Upper lobe of left lung (tissue), 6 donors: ENCODE measurements at regions not wholly inside any gene's neighbourhood (a gene's known extent, or its start where the extent isn't known, plus 50 kb on each side); places are given as distances from the start of the nearest gene placed in this dataset.

Experiments used
- ATAC-seq, 2 donors: fragments of 200-7000 bp; cut with Tn5 transposase; one replicate each; pipeline ENCODE4 v1.9.1; 2022; ENCODE audit warnings: mild to moderate bottlenecking in 2 of 2, moderate library complexity in 2 of 2; ENCODE audit not compliant: low FRiP score in 2 of 2
- DNase-seq, 2 donors: peaks; one replicate each; pipeline ENCODE4 v3.0.0-alpha.2; 2019 to 2020
- H3K27ac ChIP-seq, 4 donors: fragments of 200-600 bp; sonication (generic); one replicate each; pipeline ENCODE4 v1.5.1; 2016 to 2019
- H3K27me3 ChIP-seq, 4 donors: fragments of 200-600 bp; sonication (generic); one replicate each; pipeline ENCODE4 v1.5.1; 2017 to 2019
- H3K36me3 ChIP-seq, 4 donors: fragments of 200-600 bp; sonication (generic); one replicate each; pipeline ENCODE4 v1.5.1; 2016 to 2019
- H3K4me1 ChIP-seq, 4 donors: fragments of 200-600 bp; sonication (generic); one replicate each; pipeline ENCODE4 v1.5.1; 2018 to 2019
- H3K4me3 ChIP-seq, 4 donors: fragments of 200-600 bp; sonication (generic); one replicate each; pipeline ENCODE4 v1.5.1; 2017 to 2019; ENCODE audit warnings: mild to moderate bottlenecking in 2 of 4, moderate library complexity in 1 of 4
- H3K9me3 ChIP-seq, 4 donors: fragments of 200-600 bp; sonication (generic); one replicate each; pipeline ENCODE4 v1.5.1; 2018 to 2019
- CTCF ChIP-seq, 6 experiments: fragments of 450-650 bp in 4 of 6; fragments of 200-600 bp in 2 of 6; sonication (generic) in 2 of 6; IDR thresholded peaks; one replicate each; pipeline ENCODE4 v1.5.1; 2016 to 2019; ENCODE audit warnings: antibody characterized with exemption in 6 of 6
- EP300 ChIP-seq, 4 donors: sonication (generic); formaldehyde crosslinking; IDR thresholded peaks; one replicate each; pipeline ENCODE4 v1.5.1; 2017; ENCODE audit warnings: antibody characterized with exemption in 4 of 4, control low read depth in 2 of 4
- POLR2A ChIP-seq, 4 donors: fragments of 450-650 bp; IDR thresholded peaks; one replicate each; pipeline ENCODE4 v1.5.1; 2016 to 2017; ENCODE audit warnings: antibody characterized with exemption in 4 of 4, mild to moderate bottlenecking in 2 of 4
- POLR2AphosphoS5 ChIP-seq, 2 donors: sonication (generic); formaldehyde crosslinking; IDR thresholded peaks; one replicate each; pipeline ENCODE4 v1.5.1; 2017; ENCODE audit warnings: antibody characterized with exemption in 2 of 2
- WGBS, 2 donors: methylation state at CpG; one replicate each; pipeline ENCODE4 v1.1.5; 2017 to 2018; 5-methylcytosine and 5-hydroxymethylcytosine counted together
- donor health status: DM: no; HTN: no; CAD: no; lungs with moderate emphysema.
- donor health status: DM: no; HTN: yes; CAD: no; lungs with severe emphysema.

- no peaks in the 10 kb centered on the region for H3K9me3 ChIP-seq
- no peaks in the 10 kb centered on the region for H3K36me3 ChIP-seq
- WGBS, 2 donors, result 12 to 13% methylated on average over 2 of the region's 2 CpGs
- H3K27ac ChIP-seq, result no peak overlapping the region
- TF ChIP-seq CTCF (IDR thresholded peaks at IDR 0.05) (peak in 5 of 6 experiments; percentile 23 to 65 (median 49)), POLR2AphosphoS5 (IDR thresholded peaks at IDR 0.05) (no peak)
- no peaks in the 10 kb centered on the region for H3K27me3 ChIP-seq
- DNase-seq, result no peak
- ATAC-seq, result no peak
- H3K4me3 ChIP-seq, result no peak overlapping the region
- H3K4me1 ChIP-seq, result no peaks in the 10 kb centered on the region
Measured at GRCh38 chr7:46352004-46352954, 431.2 kb upstream of the IGFBP3 start.

GRCh38 chr7:46349490-46349889, 428.4 kb upstream of the IGFBP3 start:
- Histone ChIP-seq H3K9me3 (no peaks in the 10 kb centered on the region), H3K27ac (no peak overlapping the region), H3K27me3 (no peaks in the 10 kb centered on the region), H3K36me3 (no peaks in the 10 kb centered on the region), H3K4me3 (no peak overlapping the region), H3K4me1 (no peaks in the 10 kb centered on the region)
- DNase-seq (no peak), ATAC-seq (no peak)
- no peak for TF ChIP-seq POLR2A (IDR thresholded peaks at IDR 0.05)
- no peak for TF ChIP-seq POLR2AphosphoS5 (IDR thresholded peaks at IDR 0.05)
- TF ChIP-seq CTCF (IDR thresholded peaks at IDR 0.05), result no peak
- TF ChIP-seq EP300 (IDR thresholded peaks at IDR 0.05), result no peak
- 25 to 40% methylated on average over 2 of the region's 2 CpGs for WGBS, 2 donors

GRCh38 chr7:46344533-46344932, 423.5 kb upstream of the IGFBP3 start:
- Histone ChIP-seq H3K9me3 (no peaks in the 10 kb centered on the region), H3K4me1 (no peaks in the 10 kb centered on the region), H3K27ac (no peak overlapping the region), H3K4me3 (no peak overlapping the region), H3K27me3 (no peaks in the 10 kb centered on the region), H3K36me3 (no peaks in the 10 kb centered on the region)
- 81 to 83% methylated on average over 4 of the region's 4 CpGs for WGBS, 2 donors
- ATAC-seq (no peak), DNase-seq (no peak)
- TF ChIP-seq POLR2A (IDR thresholded peaks at IDR 0.05) (no peak), EP300 (IDR thresholded peaks at IDR 0.05) (no peak), CTCF (IDR thresholded peaks at IDR 0.05) (no peak), POLR2AphosphoS5 (IDR thresholded peaks at IDR 0.05) (no peak)

- Histone ChIP-seq H3K27me3 (no peaks in the 10 kb centered on the region), H3K4me1 (no peaks in the 10 kb centered on the region), H3K4me3 (no peak overlapping the region), H3K27ac (no peak overlapping the region), H3K36me3 (no peaks in the 10 kb centered on the region), H3K9me3 (no peaks in the 10 kb centered on the region)
- DNase-seq, result no peak
- no peak for ATAC-seq
- 77 to 82% methylated on average over 1 of the region's 1 CpG for WGBS, 2 donors
- TF ChIP-seq POLR2A (IDR thresholded peaks at IDR 0.05) (no peak), CTCF (IDR thresholded peaks at IDR 0.05) (no peak), EP300 (IDR thresholded peaks at IDR 0.05) (no peak), POLR2AphosphoS5 (IDR thresholded peaks at IDR 0.05) (no peak)
Measured at GRCh38 chr7:46343802-46344201, 422.7 kb upstream of the IGFBP3 start.

- no peaks in the 10 kb centered on the region for H3K4me1 ChIP-seq
- ATAC-seq, result no peak
- no peak for TF ChIP-seq CTCF (IDR thresholded peaks at IDR 0.05)
- TF ChIP-seq POLR2AphosphoS5 (IDR thresholded peaks at IDR 0.05), result no peak
- TF ChIP-seq POLR2A (IDR thresholded peaks at IDR 0.05), result no peak
- no peak for TF ChIP-seq EP300 (IDR thresholded peaks at IDR 0.05)
- no peaks in the 10 kb centered on the region for H3K27me3 ChIP-seq
- H3K36me3 ChIP-seq, result no peaks in the 10 kb centered on the region
- H3K4me3 ChIP-seq, result no peak overlapping the region
- H3K9me3 ChIP-seq, result no peaks in the 10 kb centered on the region
- WGBS, 2 donors, result 82 to 88% methylated on average over 4 of the region's 4 CpGs
- no peak for DNase-seq
- H3K27ac ChIP-seq, result no peak overlapping the region
Measured at GRCh38 chr7:46322937-46323336, 401.9 kb upstream of the IGFBP3 start.
